ENCODE measurements at regions not wholly inside any gene's neighbourhood (a gene's known extent, or its start where the extent isn't known, plus 50 kb on each side); places are given as distances from the start of the nearest gene placed in this dataset.

DNA sequence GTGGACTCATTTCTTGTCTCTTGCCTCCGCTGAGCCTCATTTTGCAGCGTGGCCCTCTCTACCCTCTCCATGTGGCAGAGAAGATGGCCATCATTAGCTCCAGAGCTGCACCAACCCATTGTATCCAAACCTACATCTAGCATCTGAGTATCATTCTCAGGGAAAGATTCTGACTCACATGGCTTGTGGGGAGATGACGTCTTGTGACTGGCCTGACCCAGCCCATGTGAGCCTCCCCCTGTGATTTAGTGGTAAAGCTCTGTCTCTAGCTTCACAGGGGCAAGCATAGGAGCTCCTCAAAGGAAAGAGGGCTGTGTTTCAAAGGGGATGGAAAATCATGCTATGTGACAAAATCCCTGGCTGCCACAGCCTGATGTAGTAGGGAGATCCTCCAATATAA lies 87.4 kb upstream of the RBMS1 start:
- CTCF ChIA-PET, result interaction anchor here (0.9 kb wide), 1 partner anchor 152 kb away, joined by 4 read pairs; no protein-coding TSS in a partner anchor
- TF ChIP-seq RFX5 (IDR thresholded peaks at IDR 0.05; ENCODE audit: low read length), result no peak
- TF ChIP-seq, protein P1, sequence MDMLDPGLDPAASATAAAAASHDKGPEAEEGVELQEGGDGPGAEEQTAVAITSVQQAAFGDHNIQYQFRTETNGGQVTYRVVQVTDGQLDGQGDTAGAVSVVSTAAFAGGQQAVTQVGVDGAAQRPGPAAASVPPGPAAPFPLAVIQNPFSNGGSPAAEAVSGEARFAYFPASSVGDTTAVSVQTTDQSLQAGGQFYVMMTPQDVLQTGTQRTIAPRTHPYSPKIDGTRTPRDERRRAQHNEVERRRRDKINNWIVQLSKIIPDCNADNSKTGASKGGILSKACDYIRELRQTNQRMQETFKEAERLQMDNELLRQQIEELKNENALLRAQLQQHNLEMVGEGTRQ (IDR thresholded peaks at IDR 0.05; ENCODE audit: borderline replicate concordance, low read depth, low read length), result no peak
- TF ChIP-seq, protein P2, sequence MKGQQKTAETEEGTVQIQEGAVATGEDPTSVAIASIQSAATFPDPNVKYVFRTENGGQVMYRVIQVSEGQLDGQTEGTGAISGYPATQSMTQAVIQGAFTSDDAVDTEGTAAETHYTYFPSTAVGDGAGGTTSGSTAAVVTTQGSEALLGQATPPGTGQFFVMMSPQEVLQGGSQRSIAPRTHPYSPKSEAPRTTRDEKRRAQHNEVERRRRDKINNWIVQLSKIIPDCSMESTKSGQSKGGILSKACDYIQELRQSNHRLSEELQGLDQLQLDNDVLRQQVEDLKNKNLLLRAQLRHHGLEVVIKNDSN (IDR thresholded peaks at IDR 0.05; ENCODE audit: borderline replicate concordance, low read depth), result no peak
- TF ChIP-seq, protein P3, sequence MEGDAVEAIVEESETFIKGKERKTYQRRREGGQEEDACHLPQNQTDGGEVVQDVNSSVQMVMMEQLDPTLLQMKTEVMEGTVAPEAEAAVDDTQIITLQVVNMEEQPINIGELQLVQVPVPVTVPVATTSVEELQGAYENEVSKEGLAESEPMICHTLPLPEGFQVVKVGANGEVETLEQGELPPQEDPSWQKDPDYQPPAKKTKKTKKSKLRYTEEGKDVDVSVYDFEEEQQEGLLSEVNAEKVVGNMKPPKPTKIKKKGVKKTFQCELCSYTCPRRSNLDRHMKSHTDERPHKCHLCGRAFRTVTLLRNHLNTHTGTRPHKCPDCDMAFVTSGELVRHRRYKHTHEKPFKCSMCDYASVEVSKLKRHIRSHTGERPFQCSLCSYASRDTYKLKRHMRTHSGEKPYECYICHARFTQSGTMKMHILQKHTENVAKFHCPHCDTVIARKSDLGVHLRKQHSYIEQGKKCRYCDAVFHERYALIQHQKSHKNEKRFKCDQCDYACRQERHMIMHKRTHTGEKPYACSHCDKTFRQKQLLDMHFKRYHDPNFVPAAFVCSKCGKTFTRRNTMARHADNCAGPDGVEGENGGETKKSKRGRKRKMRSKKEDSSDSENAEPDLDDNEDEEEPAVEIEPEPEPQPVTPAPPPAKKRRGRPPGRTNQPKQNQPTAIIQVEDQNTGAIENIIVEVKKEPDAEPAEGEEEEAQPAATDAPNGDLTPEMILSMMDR (IDR thresholded peaks at IDR 0.05), result no peak
- Histone ChIP-seq H2AFZ (ENCODE audit: low read depth) (no peak overlapping the region), H3K4me1 (ENCODE audit: control insufficient read depth in 1 of 2, insufficient read depth in 2 of 2, low read depth in 1 of 2, low read length in 1 of 2) (peaks cover 16 to 23% of the 10 kb centered on the region in 2 experiments), H3K4me2 (no peak overlapping the region), H4K20me1 (ENCODE audit: insufficient read depth) (no peaks in the 10 kb centered on the region), H3K4me3 (ENCODE audit: low read depth in 2 of 2, low read length in 1 of 2) (no peak overlapping the region), H3K9me2 (no peaks in the 10 kb centered on the region), H3K9ac (no peak overlapping the region), H3K9me3 (no peaks in the 10 kb centered on the region), H3K36me3 (replicated peaks in 1 of 2; ENCODE audit: control insufficient read depth in 1 of 2, insufficient read depth in 2 of 2, low read length in 1 of 2) (no peaks in the 10 kb centered on the region), H3K27ac (ENCODE audit: low read depth in 2 of 2, low read length in 1 of 2) (peak overlapping the region in 1 of 2 experiments; percentile 83; a peak in 1 of 4 replicates), H3F3A (replicated peaks; ENCODE audit: insufficient read depth) (peaks cover 26% of the 10 kb centered on the region), H3K27me3 (ENCODE audit: insufficient read depth) (no peaks in the 10 kb centered on the region), H3K79me2 (ENCODE audit: insufficient read depth) (no peaks in the 10 kb centered on the region)
- 80% methylated on average over 3 of the region's 3 CpGs for WGBS (ENCODE audit: low lambda C conversion rate)
- no peak for DNase-seq
- POLR2A ChIA-PET, result no interaction called here

DNA sequence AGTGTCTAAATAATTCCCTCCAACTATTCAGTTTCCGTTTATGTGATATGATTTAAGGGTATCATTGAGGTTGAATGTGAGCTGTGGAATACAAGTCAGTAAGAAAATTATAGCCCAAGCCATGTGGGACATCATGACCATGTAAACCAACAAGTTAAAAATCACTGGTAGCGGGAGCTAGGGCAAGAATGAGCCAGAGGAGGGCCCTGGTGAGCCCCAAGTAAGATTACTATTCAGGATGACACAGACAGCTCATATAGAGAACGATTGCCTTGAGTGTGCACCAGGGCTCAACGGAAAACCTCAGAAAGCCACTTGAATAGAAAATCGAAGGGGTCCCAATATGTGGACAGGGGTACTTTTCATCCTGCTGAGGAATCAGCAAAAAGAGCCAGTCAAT lies 87.8 kb upstream of the RBMS1 start:
- peaks cover 16 to 22% of the 10 kb centered on the region in 2 experiments for H3K4me1 ChIP-seq (ENCODE audit: control insufficient read depth in 1 of 2, insufficient read depth in 2 of 2, low read depth in 1 of 2, low read length in 1 of 2)
- peak overlapping the region; percentile 83 to 84; a peak in 2 of 4 replicates for H3K27ac ChIP-seq (ENCODE audit: low read depth in 2 of 2, low read length in 1 of 2)
- CTCF ChIA-PET, result interaction anchor here (1.0 kb wide), 1 partner anchor 438 kb away, joined by 3 read pairs; no protein-coding TSS in a partner anchor
- TF ChIP-seq RFX5 (IDR thresholded peaks at IDR 0.05; ENCODE audit: low read length), result no peak
- no peak for TF ChIP-seq EP300 (IDR thresholded peaks at IDR 0.05; ENCODE audit: borderline replicate concordance in 1 of 2, low read depth in 1 of 2, low read length in 1 of 2)
- TF ChIP-seq, protein P4, sequence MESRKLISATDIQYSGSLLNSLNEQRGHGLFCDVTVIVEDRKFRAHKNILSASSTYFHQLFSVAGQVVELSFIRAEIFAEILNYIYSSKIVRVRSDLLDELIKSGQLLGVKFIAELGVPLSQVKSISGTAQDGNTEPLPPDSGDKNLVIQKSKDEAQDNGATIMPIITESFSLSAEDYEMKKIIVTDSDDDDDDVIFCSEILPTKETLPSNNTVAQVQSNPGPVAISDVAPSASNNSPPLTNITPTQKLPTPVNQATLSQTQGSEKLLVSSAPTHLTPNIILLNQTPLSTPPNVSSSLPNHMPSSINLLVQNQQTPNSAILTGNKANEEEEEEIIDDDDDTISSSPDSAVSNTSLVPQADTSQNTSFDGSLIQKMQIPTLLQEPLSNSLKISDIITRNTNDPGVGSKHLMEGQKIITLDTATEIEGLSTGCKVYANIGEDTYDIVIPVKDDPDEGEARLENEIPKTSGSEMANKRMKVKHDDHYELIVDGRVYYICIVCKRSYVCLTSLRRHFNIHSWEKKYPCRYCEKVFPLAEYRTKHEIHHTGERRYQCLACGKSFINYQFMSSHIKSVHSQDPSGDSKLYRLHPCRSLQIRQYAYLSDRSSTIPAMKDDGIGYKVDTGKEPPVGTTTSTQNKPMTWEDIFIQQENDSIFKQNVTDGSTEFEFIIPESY (IDR thresholded peaks at IDR 0.05; ENCODE audit: borderline replicate concordance, low read depth), result no peak
- TF ChIP-seq SIN3A (IDR thresholded peaks at IDR 0.05; ENCODE audit: borderline replicate concordance, low read depth, low read length), result no peak
- TF ChIP-seq CHD2 (IDR thresholded peaks at IDR 0.05; ENCODE audit: low read length, partially characterized antibody), result no peak
- peak; percentile 21; the same call in 1 of the 2 replicates for TF ChIP-seq SMC3 (IDR thresholded peaks at IDR 0.05; ENCODE audit: low read depth, low read length)
- TF ChIP-seq NFIC (IDR thresholded peaks at IDR 0.05; ENCODE audit: borderline replicate concordance), result no peak
- TF ChIP-seq, protein P5, sequence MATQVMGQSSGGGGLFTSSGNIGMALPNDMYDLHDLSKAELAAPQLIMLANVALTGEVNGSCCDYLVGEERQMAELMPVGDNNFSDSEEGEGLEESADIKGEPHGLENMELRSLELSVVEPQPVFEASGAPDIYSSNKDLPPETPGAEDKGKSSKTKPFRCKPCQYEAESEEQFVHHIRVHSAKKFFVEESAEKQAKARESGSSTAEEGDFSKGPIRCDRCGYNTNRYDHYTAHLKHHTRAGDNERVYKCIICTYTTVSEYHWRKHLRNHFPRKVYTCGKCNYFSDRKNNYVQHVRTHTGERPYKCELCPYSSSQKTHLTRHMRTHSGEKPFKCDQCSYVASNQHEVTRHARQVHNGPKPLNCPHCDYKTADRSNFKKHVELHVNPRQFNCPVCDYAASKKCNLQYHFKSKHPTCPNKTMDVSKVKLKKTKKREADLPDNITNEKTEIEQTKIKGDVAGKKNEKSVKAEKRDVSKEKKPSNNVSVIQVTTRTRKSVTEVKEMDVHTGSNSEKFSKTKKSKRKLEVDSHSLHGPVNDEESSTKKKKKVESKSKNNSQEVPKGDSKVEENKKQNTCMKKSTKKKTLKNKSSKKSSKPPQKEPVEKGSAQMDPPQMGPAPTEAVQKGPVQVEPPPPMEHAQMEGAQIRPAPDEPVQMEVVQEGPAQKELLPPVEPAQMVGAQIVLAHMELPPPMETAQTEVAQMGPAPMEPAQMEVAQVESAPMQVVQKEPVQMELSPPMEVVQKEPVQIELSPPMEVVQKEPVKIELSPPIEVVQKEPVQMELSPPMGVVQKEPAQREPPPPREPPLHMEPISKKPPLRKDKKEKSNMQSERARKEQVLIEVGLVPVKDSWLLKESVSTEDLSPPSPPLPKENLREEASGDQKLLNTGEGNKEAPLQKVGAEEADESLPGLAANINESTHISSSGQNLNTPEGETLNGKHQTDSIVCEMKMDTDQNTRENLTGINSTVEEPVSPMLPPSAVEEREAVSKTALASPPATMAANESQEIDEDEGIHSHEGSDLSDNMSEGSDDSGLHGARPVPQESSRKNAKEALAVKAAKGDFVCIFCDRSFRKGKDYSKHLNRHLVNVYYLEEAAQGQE (IDR thresholded peaks at IDR 0.05; ENCODE audit: low read depth, low read length), result no peak
- no peak for TF ChIP-seq RXRA (IDR thresholded peaks at IDR 0.05; ENCODE audit: borderline replicate concordance, low read depth)
- no peak for TF ChIP-seq RCOR1 (IDR thresholded peaks at IDR 0.05; ENCODE audit: low read length)
- TF ChIP-seq, protein P3 (IDR thresholded peaks at IDR 0.05), result peak; percentile 31
- no peak for TF ChIP-seq YY1 (IDR thresholded peaks at IDR 0.05; ENCODE audit: low read depth)

More for the DNA sequence above, 87.8 kb upstream of the RBMS1 start:
- Histone ChIP-seq H3K36me3 (replicated peaks in 1 of 2; ENCODE audit: control insufficient read depth in 1 of 2, insufficient read depth in 2 of 2, low read length in 1 of 2) (no peaks in the 10 kb centered on the region), H3K9me2 (no peaks in the 10 kb centered on the region), H2AFZ (ENCODE audit: low read depth) (no peak overlapping the region), H3K4me2 (no peak overlapping the region), H4K20me1 (ENCODE audit: insufficient read depth) (no peaks in the 10 kb centered on the region), H3F3A (replicated peaks; ENCODE audit: insufficient read depth) (peaks cover 26% of the 10 kb centered on the region), H3K9me3 (no peaks in the 10 kb centered on the region), H3K9ac (no peak overlapping the region), H3K79me2 (ENCODE audit: insufficient read depth) (no peaks in the 10 kb centered on the region), H3K4me3 (ENCODE audit: low read depth in 2 of 2, low read length in 1 of 2) (no peak overlapping the region), H3K27me3 (ENCODE audit: insufficient read depth) (no peaks in the 10 kb centered on the region)
- DNase-seq, result no peak
- WGBS (ENCODE audit: low lambda C conversion rate), result 92% methylated on average over 5 of the region's 5 CpGs
- POLR2A ChIA-PET, result no interaction called here

Measured in SK-N-SH (cell line).